ENCODE measurements at regions not wholly inside any gene's neighbourhood (a gene's known extent, or its start where the extent isn't known, plus 50 kb on each side); places are given as distances from the start of the nearest gene placed in this dataset.

- Histone ChIP-seq H3K9me3 (no peaks in the 10 kb centered on the region), H3K27me3 (no peaks in the 10 kb centered on the region), H3K36me3 (no peaks in the 10 kb centered on the region), H3K4me3 (no peak overlapping the region), H3K27ac (peak overlapping the region in 1 of 4 donors; percentile 61), H3K4me1 (peaks cover 0 to 7% (median 0%) of the 10 kb centered on the region in 4 donors)
- TF ChIP-seq POLR2A (IDR thresholded peaks at IDR 0.05) (no peak), CTCF (IDR thresholded peaks at IDR 0.05) (no peak)
- DNase-seq, result peak in 2 of 3 donors; percentile 76 to 79
Measured at GRCh38 chr4:146059865-146060264, 115.7 kb upstream of the LSM6 start.

GRCh38 chr4:146059151-146059550 is 116.4 kb upstream of the LSM6 start:
- Histone ChIP-seq H3K9me3 (no peaks in the 10 kb centered on the region), H3K36me3 (no peaks in the 10 kb centered on the region), H3K27ac (peak overlapping the region in 1 of 4 donors; percentile 61), H3K4me1 (peaks cover 0 to 7% (median 0%) of the 10 kb centered on the region in 4 donors), H3K27me3 (no peaks in the 10 kb centered on the region), H3K4me3 (no peak overlapping the region)
- TF ChIP-seq POLR2A (IDR thresholded peaks at IDR 0.05) (no peak), CTCF (IDR thresholded peaks at IDR 0.05) (no peak)
- DNase-seq, result no peak

GRCh38 chr4:146058531-146058930 is 117.0 kb upstream of the LSM6 start:
- Histone ChIP-seq H3K36me3 (no peaks in the 10 kb centered on the region), H3K9me3 (no peaks in the 10 kb centered on the region), H3K27ac (no peak overlapping the region), H3K4me3 (no peak overlapping the region), H3K4me1 (peaks cover 0 to 7% (median 0%) of the 10 kb centered on the region in 4 donors), H3K27me3 (no peaks in the 10 kb centered on the region)
- no peak for DNase-seq
- TF ChIP-seq POLR2A (IDR thresholded peaks at IDR 0.05), result no peak
- no peak for TF ChIP-seq CTCF (IDR thresholded peaks at IDR 0.05)

- Histone ChIP-seq H3K27ac (no peak overlapping the region), H3K9me3 (no peaks in the 10 kb centered on the region), H3K36me3 (no peaks in the 10 kb centered on the region), H3K27me3 (no peaks in the 10 kb centered on the region), H3K4me1 (peaks cover 0 to 6% (median 0%) of the 10 kb centered on the region in 4 donors), H3K4me3 (no peak overlapping the region)
- no peak for DNase-seq
- TF ChIP-seq POLR2A (IDR thresholded peaks at IDR 0.05), result no peak
- no peak for TF ChIP-seq CTCF (IDR thresholded peaks at IDR 0.05)
Measured at GRCh38 chr4:146054676-146055075, 116.1 kb upstream of the ZNF827 start.

GRCh38 chr4:146053891-146054290 is 115.3 kb upstream of the ZNF827 start:
- no peak overlapping the region for H3K4me3 ChIP-seq
- no peak for TF ChIP-seq POLR2A (IDR thresholded peaks at IDR 0.05)
- no peak for TF ChIP-seq CTCF (IDR thresholded peaks at IDR 0.05)
- H3K9me3 ChIP-seq, result no peaks in the 10 kb centered on the region
- no peaks in the 10 kb centered on the region for H3K27me3 ChIP-seq
- H3K4me1 ChIP-seq, result peaks cover 0 to 6% (median 0%) of the 10 kb centered on the region in 4 donors
- H3K36me3 ChIP-seq, result no peaks in the 10 kb centered on the region
- H3K27ac ChIP-seq, result no peak overlapping the region
- DNase-seq, result no peak

All from Peyer's patch (tissue), 4 donors.